Fibroblast of skin of abdomen (primary cell): ENCODE measurements at regions not wholly inside any gene's neighbourhood (a gene's known extent, or its start where the extent isn't known, plus 50 kb on each side); places are given as distances from the start of the nearest gene placed in this dataset.

Experiments
- DNase-seq: peaks from one replicate; pipeline ENCODE4 v3.0.0-alpha.2; 2013

DNA sequence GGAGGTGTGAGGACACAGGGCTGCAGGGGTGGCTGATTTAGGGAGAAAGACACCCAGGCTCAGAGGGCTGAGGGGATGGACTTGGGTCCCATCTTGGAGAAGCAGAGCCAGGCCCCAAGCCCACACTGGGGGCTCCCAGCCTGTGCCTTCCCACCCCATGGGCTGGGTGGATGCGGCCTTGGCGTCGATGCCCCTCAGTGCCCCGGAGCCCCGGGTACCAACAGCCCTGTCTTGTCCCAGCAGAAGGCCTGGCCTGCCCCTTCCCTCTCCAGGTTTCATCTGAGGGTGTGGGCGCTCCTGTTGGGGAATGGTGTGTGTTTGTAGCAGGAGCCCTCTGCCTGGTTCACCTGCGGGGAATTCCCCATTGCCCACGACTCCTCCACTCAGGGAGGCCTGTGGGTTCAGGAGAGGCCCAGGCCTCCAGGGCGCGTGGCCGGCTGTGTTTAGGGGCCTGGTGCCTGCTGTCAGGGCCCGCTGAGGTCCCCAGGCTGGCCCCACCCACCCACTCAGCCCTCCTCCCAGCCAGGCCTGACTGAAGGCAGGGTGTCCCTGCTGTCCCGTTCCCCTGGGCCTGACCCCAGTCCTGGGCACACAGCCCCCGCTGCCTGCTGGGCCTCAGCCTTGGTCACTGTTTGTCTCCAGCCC lies 51.1 kb upstream of the BEGAIN start:
- no peak for DNase-seq

DNA sequence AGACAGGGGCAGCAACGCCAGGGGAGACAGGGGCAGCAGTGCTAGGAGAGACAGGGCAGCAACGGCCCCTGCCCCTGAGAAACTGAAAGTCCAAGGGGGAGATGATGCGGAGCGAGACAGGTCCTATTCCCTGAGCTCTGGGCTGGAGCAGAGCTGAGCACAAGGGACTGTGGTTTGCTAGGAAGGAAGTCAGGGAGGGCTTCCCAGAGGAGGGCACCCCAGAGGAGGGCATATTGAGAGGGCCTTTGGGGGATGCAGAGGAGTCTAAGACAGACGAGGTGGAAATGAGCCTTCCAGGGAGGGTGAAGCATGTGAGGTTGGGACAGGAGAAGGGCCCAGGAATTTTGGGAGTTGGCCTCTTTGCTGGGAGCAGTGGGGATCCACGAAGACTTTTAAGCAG lies 52.1 kb upstream of the BEGAIN start:
- DNase-seq: no peak

DNA sequence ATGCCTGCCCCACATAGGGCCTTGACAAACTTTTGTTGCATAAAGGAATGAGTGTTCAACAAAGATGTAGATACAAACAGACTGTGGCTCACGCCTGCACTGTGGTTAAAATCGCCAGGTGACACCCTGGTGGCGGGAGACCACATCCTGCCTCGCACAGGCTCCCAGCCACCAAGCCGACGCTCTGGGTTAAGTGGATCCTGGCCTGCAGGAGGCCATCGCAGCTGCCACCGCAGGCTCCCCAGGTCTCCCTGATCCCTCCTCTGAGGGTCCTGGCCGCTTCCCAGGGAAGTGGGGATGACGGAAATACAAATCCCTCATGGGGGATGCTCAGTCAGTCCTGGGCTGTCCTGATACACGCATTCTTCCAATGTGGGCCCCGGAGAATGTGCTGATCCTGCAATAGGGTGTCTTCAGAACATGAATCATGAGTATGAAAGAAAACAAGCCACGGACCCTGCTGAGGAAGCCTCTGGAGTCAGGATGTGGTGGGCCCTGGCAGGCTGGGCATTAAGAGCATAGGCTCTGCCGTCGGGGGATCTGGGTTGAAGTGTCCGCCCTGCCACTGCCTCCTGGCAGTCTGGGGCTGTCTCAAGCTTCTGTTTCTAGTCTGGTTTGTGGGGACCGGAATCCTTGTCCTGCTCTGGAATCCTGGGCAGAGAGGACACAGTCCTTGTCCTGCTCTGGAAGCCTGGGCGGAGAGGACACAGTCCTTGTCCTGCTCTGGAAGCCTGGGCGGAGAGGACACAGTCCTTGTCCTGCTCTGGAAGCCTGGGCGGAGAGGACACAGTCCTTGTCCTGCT lies 53.5 kb upstream of the BEGAIN start:
- peak; percentile 79 for DNase-seq

DNA sequence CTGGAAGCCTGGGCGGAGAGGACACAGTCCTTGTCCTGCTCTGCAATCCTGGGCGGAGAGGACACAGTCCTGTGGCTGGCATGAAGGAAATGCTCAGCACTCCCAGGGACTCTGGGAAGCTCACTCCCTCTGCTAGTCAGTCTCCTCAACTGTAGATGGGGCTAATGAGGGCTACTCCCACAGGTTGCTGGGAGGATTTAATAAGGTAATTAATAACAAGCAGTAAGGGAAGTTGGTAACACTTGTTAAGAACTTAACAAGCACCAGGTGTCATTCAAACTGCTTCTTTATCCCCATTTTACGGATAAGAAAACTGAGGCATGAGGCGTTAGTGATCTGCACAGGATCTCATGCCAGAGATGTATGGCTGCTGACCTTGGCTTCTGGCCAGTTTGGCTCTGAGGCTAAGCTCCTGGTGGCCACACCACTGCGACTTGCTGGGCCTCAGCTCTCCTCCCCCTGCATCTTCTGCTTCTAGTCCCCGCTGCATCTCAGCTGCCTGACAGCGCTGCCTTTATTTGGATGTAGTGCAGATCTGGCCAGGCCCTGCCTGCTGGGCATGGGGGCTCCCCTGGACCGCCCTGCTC lies 54.1 kb upstream of the BEGAIN start:
- no peak for DNase-seq

DNA sequence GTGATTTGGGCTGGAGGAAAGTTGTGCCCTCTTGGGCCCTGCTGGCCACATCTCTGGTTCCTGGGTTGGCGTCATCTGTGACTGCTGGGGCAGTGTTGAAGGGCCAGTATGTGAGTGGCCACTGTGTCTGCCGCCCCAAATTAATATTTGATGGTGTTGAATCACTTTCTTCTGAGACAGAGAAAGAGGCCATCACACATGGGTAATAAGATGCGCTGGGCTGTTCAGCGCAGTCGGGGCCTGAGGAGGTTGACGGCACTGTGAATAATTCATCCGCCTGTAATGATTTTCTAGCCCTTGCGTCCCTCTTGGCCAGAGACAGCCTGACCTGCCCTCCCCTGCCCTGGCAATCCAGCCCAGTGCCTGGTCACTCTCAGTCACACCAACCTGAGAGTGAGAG lies 56.2 kb upstream of the BEGAIN start:
- DNase-seq: no peak

DNA sequence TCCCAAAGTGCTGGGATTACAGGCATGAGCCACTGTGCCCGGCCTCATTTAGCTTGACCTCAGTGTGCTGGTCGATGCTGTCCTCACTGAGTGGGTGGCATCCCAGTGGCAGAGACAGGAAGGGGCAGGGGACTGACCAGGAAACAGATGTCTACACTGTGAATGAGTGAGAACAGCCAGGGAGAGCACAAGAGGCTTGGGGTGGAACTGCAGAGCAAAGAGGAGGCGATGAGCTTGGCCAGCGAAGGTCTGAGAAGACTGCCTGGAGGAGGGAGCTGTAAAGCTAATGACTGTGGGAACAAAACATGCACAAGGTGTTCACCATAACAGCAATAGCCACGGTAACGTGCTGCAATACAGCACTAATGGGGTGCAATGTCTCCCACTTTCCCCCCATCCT lies 57.2 kb upstream of the BEGAIN start:
- DNase-seq: no peak

DNA sequence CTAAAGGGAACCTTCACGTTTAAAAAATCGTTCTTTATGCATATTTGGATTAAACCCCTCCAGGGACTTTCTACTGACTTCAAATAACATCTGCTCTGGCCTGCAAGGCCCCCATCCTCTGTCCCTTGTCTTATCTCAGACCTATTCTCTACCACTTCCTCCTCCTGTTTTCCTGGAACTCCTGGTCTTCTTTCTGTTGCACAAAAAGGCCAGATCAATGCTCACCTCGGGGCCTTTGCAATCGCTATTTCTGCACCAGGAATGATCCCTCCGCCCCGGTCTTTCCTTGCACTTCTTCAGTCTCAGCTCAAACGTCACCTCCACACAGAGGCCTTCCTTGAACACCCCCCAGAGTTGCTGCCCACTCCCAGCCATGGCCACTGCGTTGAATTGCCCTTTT lies 57.6 kb upstream of the BEGAIN start:
- no peak for DNase-seq

DNA sequence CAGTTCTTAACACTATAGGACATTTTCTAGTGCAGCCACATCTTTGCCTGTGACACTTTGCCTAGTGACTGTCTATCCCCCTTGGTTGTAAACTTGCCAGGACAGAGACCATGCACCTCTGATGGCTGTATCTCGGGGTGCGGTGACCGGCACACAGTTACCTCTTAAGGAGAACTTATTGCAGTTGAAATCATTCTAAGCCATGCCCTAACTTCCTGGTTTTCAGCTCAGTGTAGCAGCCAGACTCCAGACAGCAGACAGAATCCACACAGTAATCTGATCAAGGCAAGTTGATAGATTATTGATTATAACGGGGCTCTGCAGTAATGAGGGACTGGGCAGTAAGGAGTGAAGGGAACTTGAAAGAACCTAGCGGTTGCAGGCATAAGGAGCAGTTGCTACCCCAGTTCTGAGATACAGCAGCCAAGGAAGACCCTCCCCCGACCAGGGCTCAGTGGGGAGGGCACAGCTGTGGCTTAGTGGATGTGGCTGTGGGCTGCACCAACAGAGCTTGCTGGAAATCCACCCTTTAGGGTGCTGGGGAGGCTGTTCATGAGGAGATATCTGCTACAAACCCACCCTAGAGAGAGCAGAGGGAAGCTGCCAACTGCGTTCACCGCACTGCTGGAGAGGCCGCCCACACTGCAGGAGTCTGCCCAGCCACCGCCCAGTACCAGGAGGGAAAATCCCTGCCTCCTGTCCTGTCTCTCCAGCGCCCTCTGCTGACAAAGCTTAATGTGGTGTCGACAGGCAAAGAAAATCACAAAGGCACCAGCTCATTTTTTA lies 58.2 kb upstream of the BEGAIN start:
- peak; percentile 68 for DNase-seq

DNA sequence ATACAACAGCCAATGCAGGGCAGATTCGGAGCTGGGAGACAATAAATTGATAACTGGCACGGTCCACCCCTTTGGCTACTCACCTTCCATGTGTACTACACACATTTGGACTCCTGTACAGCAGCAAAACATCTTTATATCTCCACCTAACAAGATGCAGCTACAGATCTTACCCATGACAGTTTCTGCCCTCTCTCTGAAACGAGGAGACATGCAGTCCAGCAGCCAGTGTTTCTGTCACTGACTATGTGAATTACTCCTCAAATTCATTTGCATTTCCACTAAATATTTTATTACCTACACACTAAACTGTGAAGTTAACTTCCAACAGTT lies 58.7 kb upstream of the BEGAIN start:
- no peak for DNase-seq

DNA sequence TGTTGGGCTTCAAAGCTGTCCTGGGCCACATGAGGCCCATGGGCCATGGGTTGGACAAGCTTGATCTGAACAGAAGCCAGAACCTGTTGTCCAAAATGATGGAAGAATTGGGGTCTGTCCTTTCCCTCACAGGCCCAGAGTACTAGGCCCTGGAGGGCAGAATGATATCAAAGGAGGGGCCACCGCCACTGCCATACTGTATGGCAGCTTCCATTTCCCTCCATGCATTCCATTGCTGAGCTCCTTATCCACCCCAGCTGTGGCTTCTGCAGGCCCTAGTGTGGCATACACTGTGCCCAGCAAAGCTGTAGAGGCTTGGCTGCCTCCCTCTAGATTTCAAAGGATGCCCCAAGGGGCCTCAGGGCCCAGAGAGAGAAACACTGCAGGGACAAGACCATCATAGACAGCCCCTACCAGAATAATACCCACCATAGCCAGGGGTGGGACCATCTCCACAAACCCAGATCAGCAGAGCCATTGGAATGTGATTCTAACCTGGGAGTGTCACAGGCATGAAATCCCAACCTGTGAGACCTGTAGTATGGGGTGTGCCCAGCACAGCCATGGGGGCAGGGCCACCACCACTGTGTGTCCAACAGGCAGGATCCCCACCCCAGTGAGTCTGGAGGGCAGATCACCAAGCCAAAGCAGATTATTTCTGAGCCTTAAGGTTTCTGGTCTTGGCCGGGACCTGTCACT lies 61.4 kb upstream of the BEGAIN start:
- no peak for DNase-seq

DNA sequence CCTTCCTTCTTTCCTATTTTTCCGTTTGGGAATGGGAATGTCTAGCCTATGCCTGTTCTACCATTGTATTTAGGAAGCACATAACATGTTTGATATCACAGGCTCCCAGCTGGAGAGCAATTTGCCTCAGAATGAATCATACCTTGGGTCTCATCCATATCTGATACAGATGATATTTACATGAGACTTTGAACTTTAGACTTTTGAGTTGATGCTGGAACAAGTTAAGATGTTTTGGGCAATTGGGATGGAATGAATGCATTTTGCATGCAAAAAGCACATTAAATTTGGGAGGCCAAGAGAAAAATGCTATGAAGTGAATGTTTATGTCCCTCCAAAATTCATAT lies 61.9 kb upstream of the BEGAIN start:
- DNase-seq: peak; percentile 45

DNA sequence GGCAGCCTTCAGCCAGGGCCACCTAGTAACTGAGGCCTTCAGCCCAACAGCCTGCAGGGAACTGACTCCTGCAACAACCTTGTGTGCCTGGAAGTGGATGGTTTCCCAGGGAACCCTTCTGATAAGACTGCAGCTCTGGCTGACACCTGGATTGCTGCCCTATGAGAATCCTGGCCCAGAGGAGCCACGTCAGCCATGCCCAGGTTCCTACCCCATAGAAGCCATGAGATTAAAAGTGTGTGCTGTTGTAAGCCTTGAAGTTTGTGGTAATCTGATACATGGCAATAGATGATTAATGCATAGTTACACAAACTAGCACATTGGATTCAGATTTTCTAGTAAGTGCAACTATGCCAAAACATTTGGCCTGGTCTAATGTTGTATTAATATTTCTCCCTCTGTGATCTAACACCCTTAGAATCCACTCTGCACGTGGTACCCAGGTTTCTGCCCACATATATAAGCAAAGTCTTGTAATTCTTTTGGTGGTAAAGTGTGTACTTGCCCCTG lies 64.8 kb upstream of the BEGAIN start:
- peak; percentile 49 for DNase-seq

DNA sequence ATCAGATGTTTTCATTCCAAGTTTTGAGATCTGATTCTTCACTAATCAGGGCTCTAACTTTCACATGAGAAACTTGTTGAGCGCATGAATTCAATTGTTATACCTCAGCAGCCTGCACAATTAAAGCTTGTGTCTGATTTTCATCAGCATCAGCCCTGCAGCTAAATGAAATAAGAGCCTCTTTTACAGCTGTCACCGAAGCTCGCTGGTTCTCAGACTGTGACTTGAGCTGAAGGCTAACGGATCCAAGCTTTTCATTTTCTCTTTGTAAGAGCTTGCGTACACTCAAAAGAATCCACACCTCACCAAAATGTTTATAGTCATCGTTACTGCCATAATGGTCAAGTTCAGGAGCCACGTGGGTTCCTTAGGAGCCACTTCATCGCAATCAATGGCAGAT lies 65.5 kb upstream of the BEGAIN start:
- peak; percentile 51 for DNase-seq

DNA sequence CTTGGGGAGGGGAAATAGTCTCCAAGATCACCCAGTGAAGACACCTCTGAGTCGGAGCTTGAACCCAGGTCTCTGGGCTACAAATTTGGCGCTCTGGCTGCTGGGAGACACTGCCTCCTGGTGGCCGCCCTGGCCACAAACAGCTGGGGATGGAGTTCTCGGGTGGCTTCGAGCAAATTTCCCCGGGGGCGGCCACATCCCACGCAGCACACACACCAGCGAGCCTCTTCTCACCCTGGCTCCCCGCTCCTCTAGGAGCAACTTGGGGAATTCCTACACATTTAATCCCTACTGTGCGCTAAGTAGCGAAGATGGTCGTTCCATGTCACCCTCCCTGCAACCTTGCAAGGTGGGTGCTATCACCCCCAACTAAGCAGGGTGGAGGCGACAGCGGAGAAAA lies 66.2 kb upstream of the BEGAIN start:
- no peak for DNase-seq

DNA sequence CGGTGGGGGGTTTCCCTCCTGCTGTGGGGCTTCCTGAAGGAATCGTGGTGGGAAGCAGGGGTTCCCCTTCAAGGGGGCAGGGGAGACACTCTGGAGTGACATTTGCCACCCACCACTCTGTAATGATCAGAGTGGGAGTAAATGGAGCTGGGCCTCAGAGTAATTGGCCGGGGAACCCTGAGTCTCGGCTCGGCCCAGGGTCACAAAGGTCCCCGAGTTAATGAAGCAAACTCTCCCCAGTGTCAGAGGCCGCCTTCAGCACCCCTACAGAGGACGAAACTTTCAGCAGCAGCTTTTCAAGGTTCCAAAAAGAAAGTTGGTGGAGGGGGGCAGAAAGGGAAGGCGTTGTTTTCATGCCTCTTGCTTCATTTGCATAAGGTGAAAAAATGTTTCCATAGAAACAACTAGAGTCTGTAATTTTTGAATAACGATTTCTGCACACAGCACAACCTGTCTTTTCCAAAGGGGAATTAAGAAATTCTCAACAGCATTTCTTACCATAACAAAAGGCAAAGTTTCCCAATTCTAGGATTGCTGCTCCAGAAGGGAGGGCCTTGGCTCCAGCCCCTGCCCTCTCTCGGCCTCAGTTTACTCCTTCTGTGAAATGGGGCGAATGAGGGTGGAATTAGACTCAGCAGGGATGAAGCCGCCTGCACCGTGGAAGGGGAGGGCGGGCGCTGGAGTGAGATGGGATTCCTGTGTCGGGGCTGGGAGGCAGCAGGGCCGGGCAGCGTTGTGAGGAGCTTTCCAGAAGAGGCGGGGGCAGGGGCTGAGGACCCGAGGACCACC lies 67.0 kb upstream of the BEGAIN start:
- DNase-seq: no peak

DNA sequence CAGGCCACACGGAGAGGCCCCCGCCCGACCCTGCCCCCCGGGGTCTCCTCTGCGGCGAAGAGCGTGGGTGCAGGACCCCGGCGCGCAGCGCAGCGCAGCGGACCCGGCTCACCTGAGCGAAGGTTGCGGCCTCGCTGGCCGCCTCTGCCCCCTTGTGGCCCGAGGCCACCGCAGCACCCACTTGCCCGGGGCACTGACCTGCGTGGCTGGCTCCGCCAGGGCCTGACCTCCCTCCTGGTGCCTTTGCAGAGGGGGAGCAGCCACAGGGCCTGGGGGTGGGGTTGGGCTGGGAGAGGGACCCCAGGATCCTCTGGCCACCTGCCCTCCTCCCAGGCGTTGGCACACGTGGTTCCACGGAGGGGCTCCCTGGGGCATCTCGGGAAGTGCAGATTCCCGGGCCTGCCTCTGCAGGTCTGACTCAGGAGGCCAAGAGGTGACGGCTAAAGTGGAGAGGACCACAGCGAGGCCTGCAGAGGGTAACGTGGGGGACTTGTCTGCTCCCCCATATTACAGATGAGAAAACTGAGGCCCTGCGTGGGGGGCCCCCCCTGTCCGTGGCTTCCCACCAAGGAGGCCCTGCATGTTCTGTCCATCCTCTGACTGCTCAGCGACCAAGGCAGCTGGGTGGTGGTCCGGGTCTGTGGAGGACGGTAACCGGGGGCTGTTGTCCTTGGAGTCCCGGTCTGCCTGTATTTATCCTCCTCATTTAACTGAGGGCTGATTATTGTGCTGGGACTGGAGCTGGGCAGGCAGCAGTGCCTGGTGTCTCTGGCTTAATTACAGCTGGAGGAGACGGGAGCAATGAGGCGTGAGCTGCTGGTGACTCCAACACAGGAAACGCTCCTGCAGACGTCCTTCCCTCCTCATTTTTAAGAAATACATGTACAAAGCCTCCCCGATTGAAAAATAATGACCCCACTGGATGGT lies 67.9 kb upstream of the BEGAIN start:
- DNase-seq: no peak

DNA sequence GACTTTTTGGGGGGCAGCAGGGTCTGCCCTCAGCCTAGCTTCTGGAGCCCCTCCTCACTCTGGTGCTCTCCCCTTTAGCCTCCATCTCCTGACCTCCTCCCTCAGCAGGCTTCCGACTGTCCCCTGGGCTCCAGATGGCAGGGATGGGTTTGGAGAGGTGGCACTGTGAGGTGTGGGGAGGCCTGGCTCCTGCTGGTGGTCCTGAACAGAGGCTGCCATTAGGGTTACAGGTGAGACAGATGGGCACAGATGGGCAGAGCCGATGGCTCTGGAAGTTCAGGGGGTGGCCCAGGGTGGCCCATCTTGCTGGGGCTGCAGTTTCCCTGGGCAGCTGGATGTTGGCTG lies 68.5 kb upstream of the BEGAIN start:
- no peak for DNase-seq

DNA sequence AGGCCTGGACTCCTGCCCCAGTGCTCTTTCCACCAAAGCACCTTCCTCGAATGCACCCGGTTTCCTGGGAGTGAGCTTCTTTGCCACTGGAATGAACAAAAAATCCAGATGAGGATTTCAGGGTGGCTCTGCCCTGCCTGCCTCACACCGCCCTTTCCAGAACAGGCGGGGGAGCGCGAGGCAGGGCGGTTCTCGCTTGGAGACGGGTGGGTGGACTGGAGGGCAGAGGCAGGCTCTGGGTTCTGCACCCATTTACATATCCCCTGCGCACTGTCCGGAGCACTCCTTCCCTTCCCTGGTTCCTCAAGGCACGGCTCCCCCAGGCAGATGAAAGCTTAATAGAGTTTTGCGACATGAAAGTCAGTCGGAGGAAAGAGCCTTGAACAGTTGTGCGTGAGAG lies 69.7 kb upstream of the DLK1 start:
- no peak for DNase-seq

DNA sequence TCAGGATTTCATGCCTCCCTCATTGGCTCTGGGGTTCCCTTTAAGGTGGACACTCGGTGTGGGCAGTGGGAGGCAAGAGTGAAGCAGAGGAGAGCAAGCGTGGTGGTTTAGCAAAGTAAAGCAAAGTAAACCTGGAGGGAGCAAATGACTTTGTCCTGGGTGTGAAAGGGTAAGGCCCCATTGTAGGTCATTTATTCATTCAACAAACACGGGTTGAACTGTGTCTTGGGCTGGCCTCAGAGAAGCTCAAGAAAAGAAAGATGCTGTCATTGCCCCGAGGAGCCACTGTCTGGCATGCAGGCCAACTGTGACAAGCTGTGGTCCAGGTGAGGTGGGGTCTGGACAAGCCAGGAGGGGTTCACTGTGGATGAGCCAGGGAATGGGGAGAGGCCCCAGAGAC lies 68.9 kb upstream of the DLK1 start:
- no peak for DNase-seq

DNA sequence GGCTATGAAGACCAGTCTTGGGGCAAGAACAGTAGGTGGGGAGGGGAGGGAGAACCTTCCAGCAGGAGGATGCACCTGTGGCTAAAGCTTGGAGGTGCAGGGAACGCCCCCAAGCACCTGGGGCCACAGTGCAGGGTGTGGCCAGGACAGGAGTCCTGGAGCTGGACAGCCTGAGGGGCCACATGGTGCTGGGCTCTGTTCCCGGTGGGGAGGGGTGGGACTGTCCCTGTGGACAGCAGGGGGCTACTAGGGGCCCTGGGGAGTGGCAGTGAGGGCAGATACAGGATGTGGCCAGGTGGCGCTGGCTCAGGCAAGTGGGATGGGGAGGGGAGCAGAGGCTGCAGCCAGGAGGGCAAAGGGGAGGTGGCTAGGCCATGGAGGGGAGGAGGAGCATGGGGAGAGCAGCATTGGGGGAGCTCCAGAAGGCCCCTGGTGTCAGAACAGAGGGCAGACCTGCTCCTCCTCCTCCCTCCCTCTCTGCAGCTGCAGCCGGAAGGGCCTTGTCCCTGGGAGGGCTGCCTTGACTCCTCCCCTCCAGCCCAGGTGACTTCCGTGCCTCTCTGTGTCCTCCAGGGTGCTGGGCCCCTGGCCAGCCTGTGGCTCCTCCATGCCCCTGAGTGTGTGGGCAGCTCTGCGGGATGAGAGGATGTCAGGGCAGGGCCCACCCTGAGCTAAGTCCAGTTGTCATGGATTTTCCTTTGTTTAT lies 68.4 kb upstream of the DLK1 start:
- DNase-seq: no peak
